ACC112 (cell line): ENCODE measurements at regions not wholly inside any gene's neighbourhood (a gene's known extent, or its start where the extent isn't known, plus 50 kb on each side); places are given as distances from the start of the nearest gene placed in this dataset.

Experiments used
- H2AFZ ChIP-seq: fragments of 200-600 bp; sonication (generic); one replicate; pipeline ENCODE4 v1.6.0; 2017; ENCODE audit warnings: antibody characterized with exemption, low read length; ENCODE audit not compliant: unreplicated experiment
- H3K27ac ChIP-seq: fragments of 200-600 bp; sonication (generic); 2 replicates; pipeline ENCODE4 v1.5.1; 2014; ENCODE audit warnings: low read depth, mild to moderate bottlenecking, antibody characterized with exemption, low read length, moderate library complexity
- H3K27me3 ChIP-seq: fragments of 200-600 bp; sonication (generic); 2 replicates; pipeline ENCODE4 v1.6.1; 2014; ENCODE audit warnings: mild to moderate bottlenecking, antibody characterized with exemption, low read length, moderate library complexity, mixed read lengths; ENCODE audit not compliant: insufficient read depth
- H3K36me3 ChIP-seq: fragments of 200-600 bp; sonication (generic); 2 replicates; pipeline ENCODE4 v1.6.1; 2016; ENCODE audit warnings: mild to moderate bottlenecking, antibody characterized with exemption, low read length, moderate library complexity, mixed read lengths; ENCODE audit not compliant: insufficient read depth
- H3K4me1 ChIP-seq: fragments of 200-600 bp; sonication (generic); one replicate; pipeline ENCODE4 v1.6.1; 2016; ENCODE audit warnings: low read length, mixed read lengths; ENCODE audit not compliant: insufficient read depth, unreplicated experiment, control insufficient read depth
- H3K4me3 ChIP-seq: fragments of 200-600 bp; sonication (generic); 2 replicates; pipeline ENCODE4 v1.5.1; 2014; ENCODE audit warnings: mild to moderate bottlenecking, low read depth, low read length
- H3K79me2 ChIP-seq: fragments of 200-600 bp; sonication (generic); one replicate; pipeline ENCODE4 v1.6.0; 2016; ENCODE audit warnings: low read length; ENCODE audit not compliant: control insufficient read depth, unreplicated experiment, insufficient read depth

DNA sequence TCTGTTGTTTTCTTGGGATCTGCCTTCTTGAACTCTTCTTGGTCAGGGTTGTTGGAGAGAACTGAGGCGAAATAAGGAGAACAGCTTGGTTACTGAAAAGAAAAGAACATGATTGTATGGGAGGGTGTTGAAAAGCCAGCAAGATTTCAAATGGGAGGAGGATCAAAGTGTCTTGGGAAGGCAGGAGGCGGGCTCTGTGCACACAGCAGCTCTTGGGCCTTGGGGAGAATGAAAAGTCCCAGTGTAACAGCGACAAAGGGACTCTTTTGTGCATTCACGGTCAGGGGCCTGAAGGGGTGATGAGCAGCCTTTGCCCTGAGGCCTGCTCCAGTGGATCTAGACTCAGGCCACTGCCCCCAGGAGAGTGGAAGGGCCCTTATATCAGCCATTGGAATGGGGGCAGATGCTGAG is 135.4 kb downstream of the ADAMTS15 start:
- no peak overlapping the region for H3K27ac ChIP-seq
- H3K36me3 ChIP-seq, result no peaks in the 10 kb centered on the region; the same call in 1 of the 2 replicates
- H3K27me3 ChIP-seq, result no peaks in the 10 kb centered on the region
- H2AFZ ChIP-seq, result no peak overlapping the region
- peaks cover 40% of the 10 kb centered on the region for H3K4me1 ChIP-seq
- no peaks in the 10 kb centered on the region for H3K79me2 ChIP-seq
- H3K4me3 ChIP-seq, result no peak overlapping the region

DNA sequence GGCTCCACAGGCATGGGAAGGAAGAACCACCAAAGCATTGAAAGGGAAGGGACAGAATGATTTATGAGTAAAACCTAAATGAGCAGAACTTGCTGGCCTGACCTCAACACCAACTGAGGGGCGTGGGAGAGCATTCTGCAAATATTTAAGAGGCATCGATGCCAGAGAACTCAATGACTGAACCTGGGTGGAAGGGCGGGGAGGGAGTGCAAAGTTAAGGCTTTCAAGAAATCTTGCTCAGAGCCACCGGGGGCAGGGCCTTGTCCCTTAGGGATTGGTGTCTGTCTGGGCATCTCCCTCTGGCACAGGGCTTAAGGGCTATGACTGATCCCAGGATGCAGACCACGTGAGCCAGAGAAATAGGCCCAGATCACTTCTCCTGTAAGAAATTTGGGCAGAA is 137.1 kb downstream of the ADAMTS15 start:
- Histone ChIP-seq H3K27ac (peak overlapping the region; percentile 19; the same call in 1 of the 2 replicates), H3K36me3 (no peaks in the 10 kb centered on the region; the same call in 1 of the 2 replicates)

DNA sequence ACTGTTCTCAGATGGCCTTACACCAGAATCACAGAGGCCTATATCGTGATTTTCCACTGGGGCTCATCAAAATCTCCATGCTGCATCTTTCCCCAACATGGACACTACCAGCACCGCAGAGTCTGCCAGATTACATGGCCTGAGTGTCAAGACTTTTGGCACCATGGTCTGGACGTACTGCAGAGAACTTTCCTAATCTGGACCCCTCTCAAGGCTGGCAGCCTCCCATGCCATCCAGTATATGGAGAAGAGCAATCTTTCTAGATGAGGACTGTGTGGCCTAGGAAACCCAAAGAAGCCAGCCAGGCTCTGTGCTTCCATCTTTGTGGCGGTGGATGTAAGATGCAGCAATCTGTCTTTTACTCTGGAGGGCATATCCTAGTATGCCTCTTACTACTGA is 139.2 kb downstream of the ADAMTS15 start:
- Histone ChIP-seq H3K4me1 (peaks cover 18% of the 10 kb centered on the region), H3K4me3 (no peak overlapping the region), H3K27ac (no peak overlapping the region), H3K36me3 (no peaks in the 10 kb centered on the region; the same call in 1 of the 2 replicates), H3K79me2 (no peaks in the 10 kb centered on the region), H3K27me3 (no peaks in the 10 kb centered on the region), H2AFZ (no peak overlapping the region)

More for the DNA sequence above, 137.1 kb downstream of the ADAMTS15 start:
- Histone ChIP-seq H3K4me1 (peaks cover 32% of the 10 kb centered on the region), H3K27me3 (no peaks in the 10 kb centered on the region), H3K4me3 (no peak overlapping the region), H2AFZ (no peak overlapping the region), H3K79me2 (no peaks in the 10 kb centered on the region)

DNA sequence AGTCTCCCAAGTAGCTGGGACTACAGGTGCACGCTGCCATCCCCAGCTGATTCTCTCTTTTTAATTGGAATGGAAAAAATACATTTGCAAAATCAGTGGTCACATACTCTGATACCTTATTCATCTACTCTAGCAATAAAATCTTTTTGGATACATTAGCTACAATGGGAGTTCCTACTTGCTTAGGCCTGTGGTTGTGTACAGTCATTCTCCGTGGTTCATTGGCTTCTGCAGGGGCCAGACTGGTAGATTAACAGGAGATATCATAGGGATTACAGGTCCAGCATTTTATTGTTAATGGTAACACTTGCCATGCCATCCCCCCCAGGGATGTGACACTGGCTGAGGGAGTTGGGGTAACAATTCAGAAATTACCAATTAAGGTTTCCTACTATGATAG is 140.0 kb downstream of the ADAMTS15 start:
- Histone ChIP-seq H2AFZ (no peak overlapping the region), H3K79me2 (no peaks in the 10 kb centered on the region), H3K4me3 (no peak overlapping the region), H3K4me1 (peaks cover 18% of the 10 kb centered on the region), H3K27me3 (no peaks in the 10 kb centered on the region), H3K36me3 (no peaks in the 10 kb centered on the region; the same call in 1 of the 2 replicates), H3K27ac (no peak overlapping the region)

DNA sequence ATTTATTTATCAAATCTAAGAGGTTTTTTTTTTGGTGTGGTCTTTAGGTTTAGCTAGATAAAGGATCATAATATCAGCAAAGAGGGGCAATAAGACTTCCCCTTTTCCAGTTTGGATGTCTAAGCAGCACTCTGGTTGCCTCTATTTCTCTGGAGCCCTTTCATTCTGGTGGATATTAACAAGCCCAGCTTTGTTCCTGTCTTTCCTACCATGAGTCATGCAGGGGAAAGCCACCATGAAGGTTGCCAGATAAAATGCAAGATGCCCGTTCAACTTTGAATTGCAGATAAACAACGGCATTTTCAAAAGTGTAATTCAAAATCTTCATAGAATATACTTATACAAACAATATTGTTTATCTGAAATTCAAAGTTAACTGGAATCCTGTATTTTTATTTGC is 143.6 kb downstream of the ADAMTS15 start:
- Histone ChIP-seq H3K79me2 (no peaks in the 10 kb centered on the region), H3K36me3 (no peaks in the 10 kb centered on the region; the same call in 1 of the 2 replicates), H3K4me3 (no peak overlapping the region), H3K4me1 (peaks cover 4% of the 10 kb centered on the region), H2AFZ (peak overlapping the region; percentile 13), H3K27ac (no peak overlapping the region), H3K27me3 (no peaks in the 10 kb centered on the region)

DNA sequence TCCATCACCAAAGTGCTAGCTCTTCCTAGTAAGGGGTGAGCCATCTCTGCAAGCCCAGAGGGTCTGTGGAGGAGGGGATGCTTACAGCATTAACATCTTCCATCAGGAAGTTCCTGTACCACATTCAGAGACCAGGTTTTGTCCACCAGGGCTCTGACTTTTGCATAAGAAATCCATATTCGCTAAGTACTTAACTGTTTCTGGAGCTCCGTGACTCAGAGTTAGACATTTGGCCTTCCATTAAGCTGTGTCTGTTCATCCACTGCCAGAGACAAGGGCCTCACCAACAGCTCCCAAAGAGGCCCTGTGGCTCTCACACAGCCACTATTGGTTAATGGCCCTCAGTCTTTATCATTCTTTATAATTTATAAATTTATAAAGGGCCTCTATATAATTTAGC is 144.6 kb downstream of the ADAMTS15 start:
- H3K27ac ChIP-seq, result no peak overlapping the region
- no peak overlapping the region for H3K4me3 ChIP-seq
- H3K36me3 ChIP-seq, result no peaks in the 10 kb centered on the region
- no peaks in the 10 kb centered on the region for H3K79me2 ChIP-seq
- H3K27me3 ChIP-seq, result no peaks in the 10 kb centered on the region
- peaks cover 4% of the 10 kb centered on the region for H3K4me1 ChIP-seq
- no peak overlapping the region for H2AFZ ChIP-seq

DNA sequence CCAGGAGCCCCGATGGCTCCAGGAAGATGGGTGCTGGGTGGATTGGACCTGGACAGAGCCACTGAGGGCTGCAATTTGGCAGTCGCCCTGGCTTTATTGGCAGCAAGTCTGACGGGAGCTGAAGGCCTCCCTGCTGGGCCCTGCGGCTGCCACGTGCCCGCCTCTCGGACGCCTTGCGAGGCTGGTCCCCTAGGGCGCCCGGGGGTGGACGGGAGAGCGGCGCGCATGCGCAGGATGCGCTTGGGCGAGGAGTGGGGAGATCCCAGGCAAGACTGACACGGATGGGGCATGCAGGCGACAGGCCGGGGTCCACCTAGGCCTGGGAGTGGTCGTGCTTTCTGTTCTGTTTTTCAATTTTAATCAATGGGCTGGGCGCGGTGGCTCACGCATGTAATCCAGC is 150.0 kb downstream of the ADAMTS15 start:
- Histone ChIP-seq H3K27me3 (no peaks in the 10 kb centered on the region), H2AFZ (no peak overlapping the region), H3K36me3 (no peaks in the 10 kb centered on the region), H3K79me2 (no peaks in the 10 kb centered on the region), H3K4me3 (no peak overlapping the region), H3K27ac (no peak overlapping the region), H3K4me1 (peaks cover 6% of the 10 kb centered on the region)

DNA sequence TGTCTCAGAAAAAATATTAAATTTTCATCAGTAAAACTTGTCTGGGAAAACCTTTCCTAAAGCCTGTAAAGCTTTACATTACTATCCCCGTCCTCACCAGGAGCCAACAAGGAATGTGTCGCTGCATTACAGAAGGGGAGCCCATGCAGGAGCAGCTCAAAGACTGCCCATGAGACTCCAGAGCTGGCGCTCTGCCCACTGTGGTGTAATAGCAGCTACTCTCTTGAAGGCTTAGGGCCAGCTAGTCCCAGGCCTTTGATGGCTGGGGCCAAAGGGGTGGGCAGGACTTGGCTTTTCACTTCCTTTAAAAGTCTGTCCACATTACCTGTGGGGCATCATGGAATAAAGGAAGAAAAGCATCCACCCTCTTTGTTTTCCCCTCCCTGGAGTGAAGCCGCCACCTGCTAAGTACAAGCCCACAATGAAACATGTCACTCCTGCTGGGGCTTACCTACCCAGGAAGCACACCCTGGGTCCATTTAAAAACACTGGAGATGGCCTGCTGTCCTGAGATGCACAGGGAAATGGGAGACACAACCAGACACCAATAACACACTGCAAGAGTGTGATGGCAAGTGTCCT is 150.7 kb downstream of the ADAMTS15 start:
- Histone ChIP-seq H3K4me3 (no peak overlapping the region), H3K36me3 (no peaks in the 10 kb centered on the region), H3K27me3 (no peaks in the 10 kb centered on the region), H3K79me2 (no peaks in the 10 kb centered on the region), H3K27ac (no peak overlapping the region), H2AFZ (no peak overlapping the region), H3K4me1 (peaks cover 6% of the 10 kb centered on the region)

DNA sequence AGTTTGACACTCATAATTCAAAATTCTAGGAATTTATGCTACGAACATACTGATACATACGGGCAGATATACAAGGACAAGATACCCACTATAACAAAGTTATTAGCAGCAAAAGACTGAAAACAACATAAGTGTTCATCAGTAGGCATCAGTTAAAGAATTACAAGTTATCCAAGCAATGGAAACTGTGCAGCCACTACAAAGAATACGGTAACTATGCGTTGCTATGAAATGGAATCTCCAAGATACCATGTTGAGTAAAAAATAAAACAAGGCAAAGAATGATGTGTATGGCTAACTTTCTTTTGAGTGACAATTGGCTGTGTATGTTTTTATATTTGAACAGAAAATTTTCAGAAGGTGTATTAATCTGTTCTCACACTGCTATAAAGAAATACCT is 151.7 kb downstream of the ADAMTS15 start:
- Histone ChIP-seq H2AFZ (no peak overlapping the region), H3K4me3 (no peak overlapping the region), H3K36me3 (no peaks in the 10 kb centered on the region), H3K79me2 (no peaks in the 10 kb centered on the region), H3K27me3 (no peaks in the 10 kb centered on the region), H3K27ac (peak overlapping the region; percentile 36; the same call in 1 of the 2 replicates), H3K4me1 (peaks cover 6% of the 10 kb centered on the region)

DNA sequence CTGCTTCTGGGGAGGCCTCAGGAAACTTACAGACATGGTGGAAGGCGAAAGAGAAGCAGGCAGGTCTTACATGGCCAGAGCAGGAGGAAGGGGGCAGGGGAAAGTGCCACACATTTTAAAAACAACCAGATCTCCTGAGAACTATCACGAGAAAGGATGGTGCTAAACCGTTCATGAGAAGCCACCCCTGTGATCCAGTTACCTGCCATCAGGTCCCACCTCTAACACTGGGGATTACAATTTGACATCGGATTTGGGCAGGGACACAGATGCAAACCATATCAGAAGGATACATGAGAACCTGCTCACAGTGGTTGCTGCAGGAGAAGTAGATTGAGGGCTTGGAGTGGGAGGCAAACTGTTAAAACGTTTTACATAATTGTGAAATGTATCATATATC is 152.2 kb downstream of the ADAMTS15 start:
- Histone ChIP-seq H3K4me3 (no peak overlapping the region), H3K27me3 (no peaks in the 10 kb centered on the region), H3K79me2 (no peaks in the 10 kb centered on the region), H2AFZ (no peak overlapping the region), H3K4me1 (peaks cover 6% of the 10 kb centered on the region), H3K36me3 (no peaks in the 10 kb centered on the region), H3K27ac (peak overlapping the region; percentile 36; the same call in 1 of the 2 replicates)

DNA sequence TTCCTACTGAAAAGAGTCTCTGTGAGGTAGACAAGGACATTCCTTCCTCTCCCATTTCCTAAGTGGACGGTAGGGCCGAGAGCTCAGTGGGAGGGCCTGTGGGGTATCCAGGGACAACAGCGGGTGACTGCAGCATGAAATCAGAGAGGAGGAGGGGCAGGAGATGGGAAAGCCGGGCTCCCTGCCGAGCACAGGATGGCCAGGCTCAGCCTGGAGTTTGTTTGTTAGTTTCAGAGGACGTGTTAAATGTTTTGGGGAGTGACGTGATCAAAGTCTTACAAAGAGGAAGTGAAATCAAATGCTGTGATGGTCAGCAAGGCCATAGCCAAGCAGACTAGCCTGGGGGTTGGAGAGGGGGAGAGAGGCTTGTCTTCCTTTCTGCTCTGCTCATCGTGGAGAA is 152.7 kb downstream of the ADAMTS15 start:
- H3K27ac ChIP-seq, result peak overlapping the region; percentile 36; the same call in 1 of the 2 replicates
- H3K4me3 ChIP-seq, result no peak overlapping the region

More for the DNA sequence above, 152.7 kb downstream of the ADAMTS15 start:
- Histone ChIP-seq H3K4me1 (peaks cover 10% of the 10 kb centered on the region), H3K79me2 (no peaks in the 10 kb centered on the region), H3K27me3 (no peaks in the 10 kb centered on the region), H2AFZ (no peak overlapping the region), H3K36me3 (no peaks in the 10 kb centered on the region)
